ENCODE measurements at regions not wholly inside any gene's neighbourhood (a gene's known extent, or its start where the extent isn't known, plus 50 kb on each side); places are given as distances from the start of the nearest gene placed in this dataset.
"Not testable (repeated sequence)": the region's sequence is repeated elsewhere in the genome, so short reads cannot be mapped to it uniquely, and the experiment has no call there.

GRCh38 chr4:131683314-131683713 is 1465.8 kb upstream of the PCDH10 start:
- H3K36me3 Mint-ChIP-seq, H3K4me3 Mint-ChIP-seq: not testable (repeated sequence)

GRCh38 chr4:131721883-131722282 is 1427.2 kb upstream of the PCDH10 start:
- Mint-ChIP-seq H3K4me3 (no peak overlapping the region), H3K36me3 (no peaks in the 10 kb centered on the region), H3K9me3 (peaks cover 3% of the 10 kb centered on the region), H3K4me1 (no peaks in the 10 kb centered on the region), H3K27ac (no peak overlapping the region), H3K27me3 (no peaks in the 10 kb centered on the region)
- DNase-seq: no peak

More at GRCh38 chr4:131683314-131683713, 1465.8 kb upstream of the PCDH10 start:
- not testable (repeated sequence) for DNase-seq, H3K27ac Mint-ChIP-seq, H3K27me3 Mint-ChIP-seq, H3K4me1 Mint-ChIP-seq
- peaks cover 10% of the 10 kb centered on the region for H3K9me3 Mint-ChIP-seq

GRCh38 chr4:131723069-131723468 is 1426.0 kb upstream of the PCDH10 start:
- H3K27me3 Mint-ChIP-seq, H3K36me3 Mint-ChIP-seq, H3K9me3 Mint-ChIP-seq, H3K27ac Mint-ChIP-seq, DNase-seq, H3K4me1 Mint-ChIP-seq, H3K4me3 Mint-ChIP-seq: not testable (repeated sequence)

- H3K9me3 Mint-ChIP-seq, H3K27me3 Mint-ChIP-seq, H3K4me3 Mint-ChIP-seq, H3K4me1 Mint-ChIP-seq, H3K27ac Mint-ChIP-seq, H3K36me3 Mint-ChIP-seq: not testable (repeated sequence)
- DNase-seq: peak; percentile 69
These were observed 1424.2 kb upstream of the PCDH10 start for GRCh38 chr4:131724847-131725246.

GRCh38 chr4:131725521-131725920 is 1423.6 kb upstream of the PCDH10 start:
- not testable (repeated sequence) for H3K27me3 Mint-ChIP-seq, H3K27ac Mint-ChIP-seq, DNase-seq, H3K36me3 Mint-ChIP-seq, H3K4me1 Mint-ChIP-seq, H3K4me3 Mint-ChIP-seq, H3K9me3 Mint-ChIP-seq

GRCh38 chr4:131726940-131727339 is 1422.2 kb upstream of the PCDH10 start:
- not testable (repeated sequence) for H3K4me3 Mint-ChIP-seq, H3K27ac Mint-ChIP-seq, H3K4me1 Mint-ChIP-seq, H3K36me3 Mint-ChIP-seq, H3K27me3 Mint-ChIP-seq, H3K9me3 Mint-ChIP-seq, DNase-seq

GRCh38 chr4:131727418-131727817 is 1421.7 kb upstream of the PCDH10 start:
- not testable (repeated sequence) for H3K9me3 Mint-ChIP-seq, DNase-seq, H3K27me3 Mint-ChIP-seq, H3K4me3 Mint-ChIP-seq, H3K27ac Mint-ChIP-seq, H3K36me3 Mint-ChIP-seq, H3K4me1 Mint-ChIP-seq

- not testable (repeated sequence) for DNase-seq, H3K27ac Mint-ChIP-seq, H3K4me1 Mint-ChIP-seq, H3K27me3 Mint-ChIP-seq, H3K4me3 Mint-ChIP-seq, H3K36me3 Mint-ChIP-seq, H3K9me3 Mint-ChIP-seq
These were observed 1419.9 kb upstream of the PCDH10 start for GRCh38 chr4:131729205-131729604.

GRCh38 chr4:131729716-131730398 is 1419.2 kb upstream of the PCDH10 start:
- H3K4me3 Mint-ChIP-seq, H3K27me3 Mint-ChIP-seq, H3K9me3 Mint-ChIP-seq: not testable (repeated sequence)

GRCh38 chr4:131730574-131730973 is 1418.5 kb upstream of the PCDH10 start:
- not testable (repeated sequence) for H3K27ac Mint-ChIP-seq, H3K27me3 Mint-ChIP-seq, H3K4me3 Mint-ChIP-seq, H3K36me3 Mint-ChIP-seq, H3K4me1 Mint-ChIP-seq, DNase-seq, H3K9me3 Mint-ChIP-seq

More at GRCh38 chr4:131729716-131730398, 1419.2 kb upstream of the PCDH10 start:
- not testable (repeated sequence) for H3K4me1 Mint-ChIP-seq, DNase-seq, H3K27ac Mint-ChIP-seq, H3K36me3 Mint-ChIP-seq

GRCh38 chr4:131732034-131732630 is 1417.0 kb upstream of the PCDH10 start:
- not testable (repeated sequence) for H3K9me3 Mint-ChIP-seq, H3K36me3 Mint-ChIP-seq, H3K4me3 Mint-ChIP-seq, H3K27ac Mint-ChIP-seq, H3K27me3 Mint-ChIP-seq, DNase-seq, H3K4me1 Mint-ChIP-seq

- not testable (repeated sequence) for H3K27me3 Mint-ChIP-seq, H3K36me3 Mint-ChIP-seq, H3K27ac Mint-ChIP-seq, H3K4me3 Mint-ChIP-seq, H3K4me1 Mint-ChIP-seq, H3K9me3 Mint-ChIP-seq, DNase-seq
These were observed 1414.8 kb upstream of the PCDH10 start for GRCh38 chr4:131734321-131734720.

GRCh38 chr4:131734851-131735385 is 1414.2 kb upstream of the PCDH10 start:
- DNase-seq, H3K27ac Mint-ChIP-seq, H3K36me3 Mint-ChIP-seq: not testable (repeated sequence)

GRCh38 chr4:131738991-131739390 is 1410.1 kb upstream of the PCDH10 start:
- not testable (repeated sequence) for H3K27me3 Mint-ChIP-seq

More at GRCh38 chr4:131734851-131735385, 1414.2 kb upstream of the PCDH10 start:
- not testable (repeated sequence) for H3K4me3 Mint-ChIP-seq, H3K27me3 Mint-ChIP-seq, H3K4me1 Mint-ChIP-seq, H3K9me3 Mint-ChIP-seq

GRCh38 chr4:131741836-131742235 is 1407.3 kb upstream of the PCDH10 start:
- H3K4me3 Mint-ChIP-seq, H3K27ac Mint-ChIP-seq, H3K9me3 Mint-ChIP-seq, H3K36me3 Mint-ChIP-seq, DNase-seq, H3K4me1 Mint-ChIP-seq, H3K27me3 Mint-ChIP-seq: not testable (repeated sequence)

More at GRCh38 chr4:131738991-131739390, 1410.1 kb upstream of the PCDH10 start:
- not testable (repeated sequence) for H3K9me3 Mint-ChIP-seq, H3K36me3 Mint-ChIP-seq, H3K27ac Mint-ChIP-seq, H3K4me1 Mint-ChIP-seq, H3K4me3 Mint-ChIP-seq, DNase-seq
